Endodermal cell (in vitro differentiated cells): ENCODE measurements at regions not wholly inside any gene's neighbourhood (a gene's known extent, or its start where the extent isn't known, plus 50 kb on each side); places are given as distances from the start of the nearest gene placed in this dataset.
"Not testable (repeated sequence)": the region's sequence is repeated elsewhere in the genome, so short reads cannot be mapped to it uniquely, and the experiment has no call there.

ENCODE experiments used
- DNase-seq: peaks from one replicate; pipeline ENCODE4 v3.0.0-alpha.2; 2017
- H3K27ac ChIP-seq: 2 replicates; pipeline ENCODE4 v1.5.1; 2013; ENCODE audit warnings: mild to moderate bottlenecking, low read depth, low read length, moderate library complexity
- H3K27me3 ChIP-seq: 2 replicates; pipeline ENCODE4 v1.6.1; 2013; ENCODE audit warnings: mild to moderate bottlenecking, low read length, moderate library complexity; ENCODE audit not compliant: insufficient read depth, control insufficient read depth, poor library complexity, severe bottlenecking
- H3K36me3 ChIP-seq: 2 replicates; pipeline ENCODE4 v1.7.0; 2013; ENCODE audit warnings: mild to moderate bottlenecking, low read length, moderate library complexity; ENCODE audit not compliant: control insufficient read depth, insufficient read depth
- H3K4me1 ChIP-seq: one replicate; pipeline ENCODE4 v1.7.0; 2013; ENCODE audit warnings: low read length; ENCODE audit not compliant: control insufficient read depth, insufficient read depth
- H3K4me3 ChIP-seq: 2 replicates; pipeline ENCODE4 v1.5.1; 2013; ENCODE audit warnings: mild to moderate bottlenecking, low read length, moderate library complexity
- H3K9ac ChIP-seq: 2 replicates; pipeline ENCODE4 v1.6.1; 2013; ENCODE audit warnings: mild to moderate bottlenecking, low read length, moderate library complexity; ENCODE audit not compliant: poor library complexity, severe bottlenecking; ENCODE audit errors: extremely low read depth
- H3K9me3 ChIP-seq: 2 replicates; pipeline ENCODE4 v1.6.1; 2013; ENCODE audit warnings: mild to moderate bottlenecking, low read length, moderate library complexity; ENCODE audit not compliant: control insufficient read depth
- H3K27ac Mint-ChIP-seq: 2 replicates; pipeline ENCODE4 v1.8.0; 2020; ENCODE audit warnings: mixed read lengths
- H3K27me3 Mint-ChIP-seq: 2 replicates; pipeline ENCODE4 v1.8.0; 2021; ENCODE audit warnings: mild to moderate bottlenecking, mixed read lengths; ENCODE audit not compliant: insufficient read depth
- H3K36me3 Mint-ChIP-seq: 2 replicates; pipeline ENCODE4 v1.8.0; 2020; ENCODE audit warnings: low read depth, mixed read lengths
- H3K4me1 Mint-ChIP-seq: 2 replicates; pipeline ENCODE4 v1.8.0; 2020; ENCODE audit warnings: mixed read lengths
- H3K4me3 Mint-ChIP-seq: 2 replicates; pipeline ENCODE4 v1.8.0; 2020; ENCODE audit warnings: mild to moderate bottlenecking, moderate library complexity, mixed read lengths
- H3K9me3 Mint-ChIP-seq: 2 replicates; pipeline ENCODE4 v1.8.0; 2020; ENCODE audit warnings: mild to moderate bottlenecking, mixed read lengths
- CTCF ChIP-seq: fragments of 200-600 bp; sonication (generic); conservative IDR thresholded peaks from 2 replicates; pipeline ENCODE4 v1.5.0; 2021; ENCODE audit warnings: antibody characterized with exemption, mild to moderate bottlenecking
- WGBS, 2 experiments: methylation state at CpG; one replicate each; pipeline versions ENCODE4 v1.1.5 to v1.1.7; 2013; ENCODE audit warnings: missing lambda C conversion rate in 2 of 2, mixed read lengths in 1 of 2; ENCODE audit not compliant: insufficient coverage in 1 of 2, insufficient read length in 1 of 2; 5-methylcytosine and 5-hydroxymethylcytosine counted together

DNA sequence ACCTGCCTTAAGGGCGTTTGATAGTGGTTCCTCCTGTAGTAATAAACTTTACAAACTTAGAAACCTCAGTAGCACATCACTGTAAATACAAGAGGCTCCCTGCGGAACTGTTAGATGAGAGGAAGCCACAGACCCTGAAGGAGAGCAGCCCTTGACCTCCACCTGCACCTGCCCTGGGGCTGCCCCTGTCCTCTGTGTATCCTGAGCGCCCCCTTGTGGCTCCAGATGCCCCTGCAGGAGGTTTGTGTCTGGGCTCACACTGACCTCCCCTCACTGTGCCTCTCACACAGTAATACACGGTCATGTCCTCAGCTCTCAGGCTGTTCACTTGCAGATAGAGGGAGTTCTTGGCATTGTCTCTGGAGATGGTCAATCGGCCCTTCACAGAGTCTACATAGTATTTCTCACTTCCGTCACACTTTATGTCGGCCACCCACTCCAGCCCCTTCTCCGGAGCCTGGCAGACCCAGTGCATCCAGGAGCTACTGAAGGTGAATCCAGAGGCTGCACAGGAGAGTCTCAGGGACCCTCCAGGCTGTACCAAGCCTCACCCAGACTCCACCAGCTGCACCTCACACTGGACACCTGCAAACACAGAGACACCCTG is 1059.8 kb downstream of the TMEM121 start:
- H3K36me3 Mint-ChIP-seq = no peaks in the 10 kb centered on the region
- Histone ChIP-seq H3K36me3 (no peaks in the 10 kb centered on the region), H3K27ac (no peak overlapping the region), H3K9me3 (peaks cover 79% of the 10 kb centered on the region), H3K4me1 (no peaks in the 10 kb centered on the region), H3K27me3 (no peaks in the 10 kb centered on the region), H3K9ac (no peak overlapping the region), H3K4me3 (no peak overlapping the region)
- peak; percentile 49 for DNase-seq
- H3K27ac Mint-ChIP-seq = no peak overlapping the region
- no peaks in the 10 kb centered on the region for H3K4me1 Mint-ChIP-seq
- peaks cover 96% of the 10 kb centered on the region for H3K9me3 Mint-ChIP-seq
- WGBS, 2 experiments = 70 to 72% methylated on average over 7 to 8 of the region's 8 CpGs
- no peaks in the 10 kb centered on the region for H3K27me3 Mint-ChIP-seq
- H3K4me3 Mint-ChIP-seq = no peak overlapping the region
- peak; percentile 30 for TF ChIP-seq CTCF

- not testable (repeated sequence) for H3K4me1 ChIP-seq, H3K4me3 ChIP-seq, H3K36me3 ChIP-seq, H3K27ac ChIP-seq, DNase-seq, H3K9ac ChIP-seq, H3K27me3 Mint-ChIP-seq, H3K4me1 Mint-ChIP-seq, H3K27me3 ChIP-seq, H3K4me3 Mint-ChIP-seq, H3K27ac Mint-ChIP-seq, H3K36me3 Mint-ChIP-seq
- 88 to 94% methylated on average over 3 to 7 of the region's 7 CpGs for WGBS, 2 experiments
- peaks cover 78% of the 10 kb centered on the region for H3K9me3 Mint-ChIP-seq
- peaks cover 46% of the 10 kb centered on the region for H3K9me3 ChIP-seq
Observed at GRCh38 chr14:106591539-106591938, 1065.2 kb downstream of the TMEM121 start.

DNA sequence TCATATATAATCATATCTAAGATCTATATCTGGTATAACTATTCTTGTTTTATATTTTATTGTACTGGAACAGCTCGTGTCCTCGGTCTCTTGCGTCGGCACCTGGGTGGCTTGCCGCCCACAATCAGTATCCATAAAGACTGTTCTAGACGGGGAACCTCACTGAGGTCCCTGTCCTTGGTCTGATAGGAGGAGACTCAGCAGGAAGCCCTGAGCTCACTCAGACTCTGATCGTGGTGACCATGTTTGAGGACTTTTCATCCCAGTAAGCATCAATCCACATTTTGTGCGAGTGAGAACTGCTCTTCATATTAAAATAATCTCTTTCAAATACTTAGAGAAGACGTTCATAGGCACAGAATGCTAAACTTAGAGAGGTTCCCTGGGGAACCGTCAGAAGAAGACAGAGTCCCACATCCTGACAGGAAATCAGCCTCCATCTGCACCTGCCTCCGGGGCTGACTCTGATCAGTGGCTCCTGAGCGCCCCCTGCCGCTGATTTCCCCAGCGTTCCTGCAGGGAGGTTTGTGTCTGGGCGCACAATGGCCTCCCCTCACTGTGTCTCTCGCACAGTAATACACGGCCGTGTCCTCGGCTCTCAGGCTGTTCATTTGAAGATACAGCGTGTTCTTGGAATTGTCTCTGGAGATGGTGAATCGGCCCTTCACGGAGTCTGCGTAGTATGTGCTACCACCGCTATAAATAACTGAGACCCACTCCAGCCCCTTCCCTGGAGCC is 1065.9 kb downstream of the TMEM121 start:
- not testable (repeated sequence) for H3K27me3 ChIP-seq, DNase-seq, H3K4me3 ChIP-seq, H3K36me3 ChIP-seq, H3K27ac ChIP-seq, H3K4me1 ChIP-seq, H3K27ac Mint-ChIP-seq, H3K4me1 Mint-ChIP-seq, H3K4me3 Mint-ChIP-seq, H3K9ac ChIP-seq, H3K27me3 Mint-ChIP-seq, H3K36me3 Mint-ChIP-seq
- WGBS, 2 experiments = 80 to 93% methylated on average over 3 to 19 of the region's 24 CpGs
- peaks cover 41% of the 10 kb centered on the region for H3K9me3 ChIP-seq
- H3K9me3 Mint-ChIP-seq = peaks cover 78% of the 10 kb centered on the region

- H3K27ac Mint-ChIP-seq = no peak overlapping the region
- H3K4me3 Mint-ChIP-seq = no peak overlapping the region
- Histone ChIP-seq H3K4me1 (no peaks in the 10 kb centered on the region), H3K27me3 (no peaks in the 10 kb centered on the region), H3K9me3 (peaks cover 74% of the 10 kb centered on the region), H3K9ac (no peak overlapping the region), H3K4me3 (no peak overlapping the region), H3K36me3 (no peaks in the 10 kb centered on the region), H3K27ac (no peak overlapping the region)
- peaks cover 88% of the 10 kb centered on the region for H3K9me3 Mint-ChIP-seq
- no peaks in the 10 kb centered on the region for H3K27me3 Mint-ChIP-seq
- H3K4me1 Mint-ChIP-seq = no peaks in the 10 kb centered on the region
- no peak for TF ChIP-seq CTCF
- DNase-seq = no peak
- WGBS, 2 experiments = 67% methylated on average over 1 of the region's 2 CpGs; no CpG with 5 or more reads in 1 of the 2 experiments
- H3K36me3 Mint-ChIP-seq = peaks cover 2% of the 10 kb centered on the region
Observed at GRCh38 chr14:106599209-106599608, 1072.8 kb downstream of the TMEM121 start.
